ENCODE measurements at regions not wholly inside any gene's neighbourhood (a gene's known extent, or its start where the extent isn't known, plus 50 kb on each side); places are given as distances from the start of the nearest gene placed in this dataset.

GRCh38 chr16:16881814-16882213 lies 502.9 kb downstream of the NPIPA7 start:
- DNase-seq (ENCODE audit: extremely low read depth, low read depth) = no peak
- TF ChIP-seq CTCF (IDR thresholded peaks at IDR 0.05; ENCODE audit: low read depth, low read length, missing control alignments) = no peak
- no peak overlapping the region for H3K4me3 ChIP-seq (replicated peaks; ENCODE audit: low read depth, low read length)

- TF ChIP-seq CTCF (IDR thresholded peaks at IDR 0.05; ENCODE audit: low read depth, low read length, missing control alignments) = no peak
- no peak for DNase-seq (ENCODE audit: extremely low read depth, low read depth)
- no peak overlapping the region for H3K4me3 ChIP-seq (replicated peaks; ENCODE audit: low read depth, low read length)
These were observed 503.8 kb downstream of the NPIPA7 start for GRCh38 chr16:16882766-16883165.

- no peak for DNase-seq (ENCODE audit: extremely low read depth, low read depth)
- no peak overlapping the region for H3K4me3 ChIP-seq (replicated peaks; ENCODE audit: low read depth, low read length)
- no peak for TF ChIP-seq CTCF (IDR thresholded peaks at IDR 0.05; ENCODE audit: low read depth, low read length, missing control alignments)
These were observed 505.5 kb downstream of the NPIPA7 start for GRCh38 chr16:16884451-16884850.

GRCh38 chr16:16887193-16887592 lies 508.3 kb downstream of the NPIPA7 start:
- DNase-seq (ENCODE audit: extremely low read depth, low read depth) = no peak
- no peak for TF ChIP-seq CTCF (IDR thresholded peaks at IDR 0.05; ENCODE audit: low read depth, low read length, missing control alignments)
- H3K4me3 ChIP-seq (replicated peaks; ENCODE audit: low read depth, low read length) = no peak overlapping the region

GRCh38 chr16:16890964-16891363 lies 512.0 kb downstream of the NPIPA7 start:
- TF ChIP-seq CTCF (IDR thresholded peaks at IDR 0.05; ENCODE audit: low read depth, low read length, missing control alignments) = no peak
- no peak for DNase-seq (ENCODE audit: extremely low read depth, low read depth)

GRCh38 chr16:16904601-16905000 lies 525.7 kb downstream of the NPIPA7 start:
- DNase-seq (ENCODE audit: extremely low read depth, low read depth) = no peak
- no peak overlapping the region for H3K4me3 ChIP-seq (replicated peaks; ENCODE audit: low read depth, low read length)
- TF ChIP-seq CTCF (IDR thresholded peaks at IDR 0.05; ENCODE audit: low read depth, low read length, missing control alignments) = no peak

More at GRCh38 chr16:16890964-16891363, 512.0 kb downstream of the NPIPA7 start:
- H3K4me3 ChIP-seq (replicated peaks; ENCODE audit: low read depth, low read length) = no peak overlapping the region

GRCh38 chr16:16905850-16906249 lies 526.9 kb downstream of the NPIPA7 start:
- DNase-seq (ENCODE audit: extremely low read depth, low read depth) = no peak
- no peak for TF ChIP-seq CTCF (IDR thresholded peaks at IDR 0.05; ENCODE audit: low read depth, low read length, missing control alignments)
- no peak overlapping the region for H3K4me3 ChIP-seq (replicated peaks; ENCODE audit: low read depth, low read length)
